DND-41 (cell line): ENCODE measurements at regions not wholly inside any gene's neighbourhood (a gene's known extent, or its start where the extent isn't known, plus 50 kb on each side); places are given as distances from the start of the nearest gene placed in this dataset.

Source experiments
- CTCF ChIP-seq: IDR thresholded peaks from 2 replicates; pipeline ENCODE4 v1.5.1; 2012; ENCODE audit warnings: borderline replicate concordance, low read length, moderate library complexity, mild to moderate bottlenecking; ENCODE audit not compliant: poor library complexity, severe bottlenecking; ENCODE audit errors: extremely low read depth
- EZH2 ChIP-seq: IDR thresholded peaks from 3 replicates; pipeline ENCODE4 v1.6.1; 2012; ENCODE audit warnings: borderline replicate concordance, low read depth, mild to moderate bottlenecking, moderate library complexity, low read length, inconsistent platforms; ENCODE audit not compliant: severe bottlenecking

DNA sequence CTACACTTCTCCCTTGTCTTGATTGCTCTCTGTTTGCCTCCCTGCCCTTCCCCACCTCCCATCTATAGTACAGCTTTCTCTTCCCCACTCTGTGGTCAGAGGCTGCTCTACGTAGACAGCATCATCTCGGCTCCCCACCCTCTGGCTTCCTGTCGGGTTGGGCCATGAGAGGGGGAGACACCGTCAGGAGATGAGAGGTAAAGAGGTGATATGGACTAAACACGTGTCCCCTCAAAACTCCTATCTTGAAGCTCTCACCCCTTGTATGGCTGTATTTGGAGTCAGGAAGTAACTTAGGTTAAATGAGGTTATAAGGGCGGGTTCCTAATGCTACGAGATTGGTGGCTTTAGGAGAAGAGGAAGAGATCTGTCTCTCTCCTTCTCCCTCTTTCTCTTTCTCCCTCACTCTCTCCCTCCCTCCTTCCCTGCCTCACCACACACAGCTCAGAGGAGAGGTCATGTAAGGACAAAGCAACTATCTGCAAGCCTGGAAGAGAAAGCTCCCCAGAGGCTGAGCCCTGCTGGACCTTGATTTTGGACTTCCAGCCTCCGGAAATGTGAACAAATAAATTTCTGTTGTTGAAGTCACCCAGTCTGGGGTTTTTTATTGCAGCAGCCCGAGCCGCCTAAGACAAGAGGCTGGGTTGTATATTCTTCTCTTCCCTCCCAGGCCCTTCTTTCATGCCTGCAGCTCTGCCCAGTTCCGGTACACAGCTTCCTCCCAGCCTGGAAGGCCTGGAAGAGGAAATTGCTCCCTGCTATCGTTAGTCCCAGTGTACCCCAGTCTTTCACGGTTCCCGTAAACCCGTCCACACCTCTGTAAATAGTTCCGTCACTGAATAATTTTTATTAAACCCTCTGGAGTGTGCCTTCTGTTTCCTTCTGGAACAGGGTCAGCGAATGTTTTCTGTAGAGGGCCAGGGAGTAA is 138.0 kb downstream of the AKAIN1 start:
- TF ChIP-seq CTCF (no peak), EZH2 (no peak)
